B cell (primary cell): ENCODE measurements at regions not wholly inside any gene's neighbourhood (a gene's known extent, or its start where the extent isn't known, plus 50 kb on each side); places are given as distances from the start of the nearest gene placed in this dataset.

Source experiments
- ATAC-seq: fragments of 200-7000 bp; cut with Tn5 transposase; one replicate; pipeline ENCODE4 v1.10.0; 2021; ENCODE audit warnings: low read depth, mild to moderate bottlenecking, moderate number of reproducible peaks, moderate library complexity
- CTCF ChIA-PET: fragments of 350-600 bp; sonication (Branson Sonifier 250); formaldehyde crosslinking; loops from one replicate; lab custom pipeline; 2021; ENCODE audit warnings: antibody characterized with exemption, inconsistent platforms; lab: Charles Lee
- POLR2A ChIA-PET: fragments of 350-600 bp; sonication (Branson Sonifier 250); formaldehyde crosslinking; loops from one replicate; lab custom pipeline; 2021; ENCODE audit warnings: antibody characterized with exemption; lab: Charles Lee
- DNase-seq: peaks from one replicate; pipeline ENCODE4 v3.0.0; 2013
- H2AFZ ChIP-seq: 2 replicates; pipeline ENCODE4 v1.6.1; 2012; ENCODE audit warnings: mild to moderate bottlenecking, low read depth, low read length; ENCODE audit not compliant: insufficient read depth, poor library complexity, severe bottlenecking
- H3K27ac ChIP-seq, 2 donors: 1 replicate in 1 of 2; 2 replicates in 1 of 2; pipeline ENCODE4 v1.5.1; 2012 to 2013; ENCODE audit warnings: low read length in 2 of 2, mild to moderate bottlenecking in 2 of 2, moderate library complexity in 1 of 2
- H3K27me3 ChIP-seq, 4 experiments: fragments of 200-600 bp in 1 of 4; sonication (generic) in 1 of 4; replicated peaks in 1 of 4; 1 replicate in 2 of 4; 2 replicates in 2 of 4; pipeline versions ENCODE4 v1.6.1 to v1.7.0; 2013 to 2016; ENCODE audit warnings: low read length in 3 of 4, mild to moderate bottlenecking in 2 of 4, mixed read lengths in 1 of 4, moderate library complexity in 1 of 4; ENCODE audit not compliant: insufficient read depth in 4 of 4, control insufficient read depth in 3 of 4; ENCODE audit errors: control extremely low read depth in 1 of 4
- H3K36me3 ChIP-seq, 2 experiments: replicated peaks in 1 of 2; 1 replicate in 1 of 2; 2 replicates in 1 of 2; pipeline versions ENCODE4 v1.6.1 to v1.7.1; 2013; ENCODE audit warnings: low read length in 1 of 2; ENCODE audit not compliant: insufficient read depth in 2 of 2, control insufficient read depth in 1 of 2; ENCODE audit errors: control extremely low read depth in 1 of 2, extremely low read depth in 1 of 2
- H3K4me1 ChIP-seq, 2 donors: fragments of 200-600 bp in 1 of 2; sonication (generic) in 1 of 2; 1 replicate in 1 of 2; 2 replicates in 1 of 2; pipeline versions ENCODE4 v1.5.1 to v1.6.1; 2013 to 2017; ENCODE audit warnings: low read length in 2 of 2; ENCODE audit not compliant: control insufficient read depth in 2 of 2, insufficient read depth in 2 of 2
- H3K4me2 ChIP-seq: replicated peaks from 2 replicates; pipeline ENCODE3; 2012; ENCODE audit warnings: mild to moderate bottlenecking, low read depth, low read length; ENCODE audit not compliant: poor library complexity, severe bottlenecking
- H3K4me3 ChIP-seq, 5 experiments: fragments of 200-600 bp in 1 of 5; sonication (generic) in 1 of 5; 1 replicate in 3 of 5; 2 replicates in 2 of 5; pipeline versions ENCODE4 v1.5.1 to v1.7.0; 2011 to 2016; ENCODE audit warnings: low read length in 4 of 5, mild to moderate bottlenecking in 4 of 5, low read depth in 2 of 5, control low read depth in 1 of 5, moderate library complexity in 1 of 5; ENCODE audit not compliant: insufficient read depth in 1 of 5; ENCODE audit errors: control extremely low read depth in 1 of 5, extremely low read depth in 1 of 5
- H3K79me2 ChIP-seq: fragments of 200-600 bp; sonication (generic); one replicate; pipeline ENCODE4 v1.6.0; 2016; ENCODE audit warnings: low read length; ENCODE audit not compliant: control insufficient read depth, insufficient read depth
- H3K9ac ChIP-seq: fragments of 200-600 bp; sonication (generic); 2 replicates; pipeline ENCODE4 v1.6.1; 2017; ENCODE audit warnings: mild to moderate bottlenecking, low read length, moderate library complexity
- H3K9me3 ChIP-seq, 3 donors: one replicate each; pipeline versions ENCODE4 v1.6.1 to v1.7.1; 2013; ENCODE audit warnings: low read length in 2 of 3; ENCODE audit not compliant: control insufficient read depth in 2 of 3, insufficient read depth in 1 of 3; ENCODE audit errors: control extremely low read depth in 1 of 3
- H4K20me1 ChIP-seq: 2 replicates; pipeline ENCODE4 v1.6.0; 2012; ENCODE audit warnings: mild to moderate bottlenecking, low read length; ENCODE audit not compliant: insufficient read depth, control insufficient read depth, poor library complexity, severe bottlenecking
- H3K27ac Mint-ChIP-seq: one replicate; pipeline ENCODE4 v1.8.0; 2021; ENCODE audit warnings: mixed read lengths
- H3K27me3 Mint-ChIP-seq: one replicate; pipeline ENCODE4 v1.8.0; 2021; ENCODE audit warnings: mixed read lengths
- H3K4me1 Mint-ChIP-seq: one replicate; pipeline ENCODE4 v1.8.0; 2021; ENCODE audit warnings: mixed read lengths
- H3K4me3 Mint-ChIP-seq: one replicate; pipeline ENCODE4 v1.8.0; 2021; ENCODE audit warnings: mixed read lengths
- H3K9me3 Mint-ChIP-seq: one replicate; pipeline ENCODE4 v1.8.0; 2022; ENCODE audit warnings: mixed read lengths; ENCODE audit not compliant: insufficient read depth
- CTCF ChIP-seq: fragments of 200-600 bp; IDR thresholded peaks from one replicate; pipeline ENCODE4 v1.8.0; 2022; ENCODE audit warnings: antibody characterized with exemption, mild to moderate bottlenecking
- EZH2 ChIP-seq: IDR thresholded peaks from 2 replicates; pipeline ENCODE4 v1.6.1; 2012; ENCODE audit warnings: borderline replicate concordance, low read depth, mild to moderate bottlenecking, moderate library complexity, low read length; ENCODE audit not compliant: insufficient read depth, poor library complexity, severe bottlenecking
- WGBS: methylation state at CpG from one replicate; pipeline ENCODE4 v1.1.5; 2013; ENCODE audit warnings: missing lambda C conversion rate; ENCODE audit not compliant: insufficient coverage; 5-methylcytosine and 5-hydroxymethylcytosine counted together
- intact Hi-C: fragments of 100-400 bp; cut with micrococcal nuclease; formaldehyde crosslinking; loops from one replicate; pipeline ENCODE4 v1.10.0; 2022

GRCh38 chr5:38023371-38023770 lies 183.5 kb upstream of the GDNF start:
- TF ChIP-seq EZH2: no peak
- Mint-ChIP-seq H3K4me1 (no peaks in the 10 kb centered on the region), H3K27ac (no peak overlapping the region), H3K4me3 (no peak overlapping the region), H3K9me3 (no peaks in the 10 kb centered on the region), H3K27me3 (no peaks in the 10 kb centered on the region)
- ATAC-seq (no peak), DNase-seq (no peak)
- H3K9ac ChIP-seq: no peak overlapping the region
- no peaks in the 10 kb centered on the region for H4K20me1 ChIP-seq
- no peak overlapping the region for H3K4me2 ChIP-seq
- H3K27ac ChIP-seq: no peak overlapping the region
- WGBS: 100% methylated on average over 1 of the region's 4 CpGs
- no peaks in the 10 kb centered on the region for H3K4me1 ChIP-seq
- ChIA-PET CTCF (no interaction called here), POLR2A (no interaction called here)
- no peaks in the 10 kb centered on the region for H3K36me3 ChIP-seq
- H3K4me3 ChIP-seq: no peak overlapping the region
- H3K27me3 ChIP-seq: no peaks in the 10 kb centered on the region
- H3K9me3 ChIP-seq: no peaks in the 10 kb centered on the region
- no peak overlapping the region for H2AFZ ChIP-seq
- intact Hi-C loops: no loop called here
- H3K79me2 ChIP-seq: no peaks in the 10 kb centered on the region

- ChIA-PET POLR2A (no interaction called here), CTCF (no interaction called here)
- H3K27me3 Mint-ChIP-seq: no peaks in the 10 kb centered on the region
- Histone ChIP-seq H3K27ac (no peak overlapping the region), H3K27me3 (no peaks in the 10 kb centered on the region), H3K9me3 (no peaks in the 10 kb centered on the region), H3K9ac (no peak overlapping the region), H4K20me1 (no peaks in the 10 kb centered on the region), H2AFZ (no peak overlapping the region), H3K4me1 (no peaks in the 10 kb centered on the region), H3K4me3 (no peak overlapping the region), H3K36me3 (no peaks in the 10 kb centered on the region), H3K79me2 (no peaks in the 10 kb centered on the region), H3K4me2 (no peak overlapping the region)
- ATAC-seq (no peak), DNase-seq (no peak)
- TF ChIP-seq EZH2: no peak
- TF ChIP-seq CTCF: no peak
- H3K9me3 Mint-ChIP-seq: no peaks in the 10 kb centered on the region
- no peaks in the 10 kb centered on the region for H3K4me1 Mint-ChIP-seq
- no peak overlapping the region for H3K27ac Mint-ChIP-seq
- no peak overlapping the region for H3K4me3 Mint-ChIP-seq
- 36% methylated on average over 3 of the region's 4 CpGs for WGBS
- intact Hi-C loops: no loop called here
Observed at GRCh38 chr5:38022631-38023030, 182.8 kb upstream of the GDNF start.
